ENCODE measurements at regions not wholly inside any gene's neighbourhood (a gene's known extent, or its start where the extent isn't known, plus 50 kb on each side); places are given as distances from the start of the nearest gene placed in this dataset.

GRCh38 chr14:26204728-26205479 is 392.9 kb downstream of the NOVA1 start:
- Mint-ChIP-seq H3K27ac (no peak overlapping the region), H3K4me1 (no peaks in the 10 kb centered on the region), H3K4me3 (no peak overlapping the region), H3K9me3 (ENCODE audit: low read depth) (peaks cover 4% of the 10 kb centered on the region), H3K27me3 (peaks cover 7% of the 10 kb centered on the region), H3K36me3 (no peaks in the 10 kb centered on the region)
- ATAC-seq (no peak), DNase-seq (no peak)
- CTCF ChIA-PET, result no interaction called here

- H3K36me3 Mint-ChIP-seq, result no peaks in the 10 kb centered on the region
- no peak overlapping the region for H3K4me3 Mint-ChIP-seq
- ATAC-seq (no peak), DNase-seq (no peak)
- H3K27me3 Mint-ChIP-seq, result peaks cover 7% of the 10 kb centered on the region
- H3K4me1 Mint-ChIP-seq, result no peaks in the 10 kb centered on the region
- H3K27ac Mint-ChIP-seq, result no peak overlapping the region
- CTCF ChIA-PET, result no interaction called here
- peaks cover 4% of the 10 kb centered on the region for H3K9me3 Mint-ChIP-seq (ENCODE audit: low read depth)
Measured at GRCh38 chr14:26204366-26204727, 393.5 kb downstream of the NOVA1 start.

GRCh38 chr14:26200687-26201086 is 397.1 kb downstream of the NOVA1 start:
- Mint-ChIP-seq H3K9me3 (ENCODE audit: low read depth) (peaks cover 2% of the 10 kb centered on the region), H3K4me1 (no peaks in the 10 kb centered on the region)

GRCh38 chr14:26199590-26200370 is 398.1 kb downstream of the NOVA1 start:
- Mint-ChIP-seq H3K27ac (no peak overlapping the region), H3K4me1 (no peaks in the 10 kb centered on the region), H3K4me3 (no peak overlapping the region), H3K27me3 (peaks cover 6% of the 10 kb centered on the region), H3K9me3 (ENCODE audit: low read depth) (peaks cover 5% of the 10 kb centered on the region), H3K36me3 (no peaks in the 10 kb centered on the region)
- CTCF ChIA-PET, result no interaction called here
- ATAC-seq (no peak), DNase-seq (no peak)

More at GRCh38 chr14:26200687-26201086, 397.1 kb downstream of the NOVA1 start:
- DNase-seq, result no peak
- Mint-ChIP-seq H3K36me3 (no peaks in the 10 kb centered on the region), H3K4me3 (no peak overlapping the region), H3K27ac (no peak overlapping the region), H3K27me3 (peaks cover 7% of the 10 kb centered on the region)
- ATAC-seq, result no peak
- CTCF ChIA-PET, result no interaction called here

GRCh38 chr14:26199096-26199495 is 398.7 kb downstream of the NOVA1 start:
- no peaks in the 10 kb centered on the region for H3K4me1 Mint-ChIP-seq
- no peak for ATAC-seq

GRCh38 chr14:26194816-26195215 is 403.0 kb downstream of the NOVA1 start:
- H3K4me3 Mint-ChIP-seq, result no peak overlapping the region
- H3K36me3 Mint-ChIP-seq, result no peaks in the 10 kb centered on the region
- no peak overlapping the region for H3K27ac Mint-ChIP-seq
- DNase-seq (no peak), ATAC-seq (no peak)
- CTCF ChIA-PET, result no interaction called here
- H3K4me1 Mint-ChIP-seq, result no peaks in the 10 kb centered on the region
- H3K9me3 Mint-ChIP-seq (ENCODE audit: low read depth), result peaks cover 13% of the 10 kb centered on the region
- H3K27me3 Mint-ChIP-seq, result no peaks in the 10 kb centered on the region

More at GRCh38 chr14:26199096-26199495, 398.7 kb downstream of the NOVA1 start:
- Mint-ChIP-seq H3K36me3 (no peaks in the 10 kb centered on the region), H3K27me3 (no peaks in the 10 kb centered on the region), H3K9me3 (ENCODE audit: low read depth) (peaks cover 5% of the 10 kb centered on the region), H3K4me3 (no peak overlapping the region), H3K27ac (no peak overlapping the region)
- CTCF ChIA-PET, result no interaction called here
- no peak for DNase-seq

GRCh38 chr14:26191671-26192070 is 406.2 kb downstream of the NOVA1 start:
- Mint-ChIP-seq H3K27ac (no peak overlapping the region), H3K27me3 (no peaks in the 10 kb centered on the region), H3K4me1 (no peaks in the 10 kb centered on the region), H3K9me3 (ENCODE audit: low read depth) (peaks cover 13% of the 10 kb centered on the region), H3K36me3 (no peaks in the 10 kb centered on the region), H3K4me3 (no peak overlapping the region)
- ATAC-seq (no peak), DNase-seq (no peak)
- CTCF ChIA-PET, result no interaction called here

GRCh38 chr14:26191123-26191522 is 406.7 kb downstream of the NOVA1 start:
- no peak overlapping the region for H3K27ac Mint-ChIP-seq
- no peak overlapping the region for H3K4me3 Mint-ChIP-seq
- CTCF ChIA-PET, result no interaction called here
- no peaks in the 10 kb centered on the region for H3K36me3 Mint-ChIP-seq
- DNase-seq (no peak), ATAC-seq (no peak)
- peaks cover 13% of the 10 kb centered on the region for H3K9me3 Mint-ChIP-seq (ENCODE audit: low read depth)
- no peaks in the 10 kb centered on the region for H3K27me3 Mint-ChIP-seq
- H3K4me1 Mint-ChIP-seq, result no peaks in the 10 kb centered on the region

- Mint-ChIP-seq H3K9me3 (ENCODE audit: low read depth) (peaks cover 13% of the 10 kb centered on the region), H3K27ac (no peak overlapping the region), H3K4me1 (no peaks in the 10 kb centered on the region), H3K27me3 (no peaks in the 10 kb centered on the region), H3K4me3 (no peak overlapping the region), H3K36me3 (no peaks in the 10 kb centered on the region)
- CTCF ChIA-PET, result no interaction called here
- ATAC-seq, result no peak
- DNase-seq, result no peak
Measured at GRCh38 chr14:26190646-26191045, 407.2 kb downstream of the NOVA1 start.

GRCh38 chr14:26187996-26188620 is 409.7 kb downstream of the NOVA1 start:
- DNase-seq, result no peak
- H3K9me3 Mint-ChIP-seq (ENCODE audit: low read depth), result peaks cover 7% of the 10 kb centered on the region
- CTCF ChIA-PET, result no interaction called here
- H3K4me3 Mint-ChIP-seq, result no peak overlapping the region
- H3K27ac Mint-ChIP-seq, result no peak overlapping the region
- no peaks in the 10 kb centered on the region for H3K36me3 Mint-ChIP-seq
- H3K4me1 Mint-ChIP-seq, result no peaks in the 10 kb centered on the region
- no peaks in the 10 kb centered on the region for H3K27me3 Mint-ChIP-seq
- ATAC-seq, result no peak

GRCh38 chr14:26180221-26180620 is 417.6 kb downstream of the NOVA1 start:
- H3K27me3 Mint-ChIP-seq, result no peaks in the 10 kb centered on the region
- H3K4me1 Mint-ChIP-seq, result no peaks in the 10 kb centered on the region
- H3K4me3 Mint-ChIP-seq, result no peak overlapping the region
- no peak overlapping the region for H3K27ac Mint-ChIP-seq
- H3K9me3 Mint-ChIP-seq (ENCODE audit: low read depth), result peaks cover 13% of the 10 kb centered on the region
- no peaks in the 10 kb centered on the region for H3K36me3 Mint-ChIP-seq
- DNase-seq (no peak), ATAC-seq (no peak)
- CTCF ChIA-PET, result no interaction called here

GRCh38 chr14:26175658-26176057 is 422.2 kb downstream of the NOVA1 start:
- no peak overlapping the region for H3K27ac Mint-ChIP-seq
- H3K36me3 Mint-ChIP-seq, result no peaks in the 10 kb centered on the region
- ATAC-seq, result no peak
- H3K27me3 Mint-ChIP-seq, result no peaks in the 10 kb centered on the region
- no peak overlapping the region for H3K4me3 Mint-ChIP-seq
- no peak for DNase-seq
- CTCF ChIA-PET, result no interaction called here
- H3K9me3 Mint-ChIP-seq (ENCODE audit: low read depth), result peaks cover 8% of the 10 kb centered on the region
- no peaks in the 10 kb centered on the region for H3K4me1 Mint-ChIP-seq

GRCh38 chr14:26174395-26174794 is 423.4 kb downstream of the NOVA1 start:
- Mint-ChIP-seq H3K36me3 (no peaks in the 10 kb centered on the region), H3K4me3 (no peak overlapping the region), H3K27me3 (no peaks in the 10 kb centered on the region), H3K4me1 (no peaks in the 10 kb centered on the region), H3K9me3 (ENCODE audit: low read depth) (peaks cover 8% of the 10 kb centered on the region), H3K27ac (no peak overlapping the region)
- ATAC-seq (no peak), DNase-seq (no peak)
- CTCF ChIA-PET, result interaction anchor here (2.0 kb wide), 1 partner anchor 11 kb away, joined by 4 read pairs; no protein-coding TSS in a partner anchor

All from activated CD8-positive, alpha-beta memory T cell treated with anti-CD3 and anti-CD28 coated beads, Interleukin-2, amount 10 ng/mL, durations not matched to agents 7 days and 5 days (primary cell).